ENCODE measurements at regions not wholly inside any gene's neighbourhood (a gene's known extent, or its start where the extent isn't known, plus 50 kb on each side); places are given as distances from the start of the nearest gene placed in this dataset.

GRCh38 chr3:80244390-80244789, 476.6 kb upstream of the ROBO1 start:
- ATAC-seq (no peak), DNase-seq (no peak)
- WGBS = 42% methylated on average over 6 of the region's 6 CpGs
- Histone ChIP-seq H3K4me1 (ENCODE audit: control insufficient read depth, insufficient read depth, low read length) (no peaks in the 10 kb centered on the region), H3K9me3 (ENCODE audit: control insufficient read depth, low read length) (no peaks in the 10 kb centered on the region), H3K4me3 (ENCODE audit: low read length) (no peak overlapping the region), H3K27ac (ENCODE audit: low read length) (no peak overlapping the region), H3K27me3 (ENCODE audit: control insufficient read depth, insufficient read depth) (no peaks in the 10 kb centered on the region)
- intact Hi-C loops (cut with DNase I) = no loop called here

GRCh38 chr3:80241791-80242190, 474.0 kb upstream of the ROBO1 start:
- whole genome bisulfite sequencing = 96% methylated on average over 1 of the region's 1 CpG
- H3K27me3 ChIP-seq (ENCODE audit: control insufficient read depth, insufficient read depth) = no peaks in the 10 kb centered on the region
- H3K9me3 ChIP-seq (ENCODE audit: control insufficient read depth, low read length) = no peaks in the 10 kb centered on the region
- intact Hi-C loops (cut with DNase I) = no loop called here
- DNase-seq (no peak), ATAC-seq (no peak)
- H3K27ac ChIP-seq (ENCODE audit: low read length) = no peak overlapping the region
- no peaks in the 10 kb centered on the region for H3K4me1 ChIP-seq (ENCODE audit: control insufficient read depth, insufficient read depth, low read length)
- no peak overlapping the region for H3K4me3 ChIP-seq (ENCODE audit: low read length)

- no peaks in the 10 kb centered on the region for H3K27me3 ChIP-seq (ENCODE audit: control insufficient read depth, insufficient read depth)
- 53% methylated on average over 3 of the region's 3 CpGs for WGBS
- H3K4me3 ChIP-seq (ENCODE audit: low read length) = no peak overlapping the region
- H3K4me1 ChIP-seq (ENCODE audit: control insufficient read depth, insufficient read depth, low read length) = no peaks in the 10 kb centered on the region
- DNase-seq (no peak), ATAC-seq (no peak)
- intact Hi-C loops (cut with DNase I) = no loop called here
- no peak overlapping the region for H3K27ac ChIP-seq (ENCODE audit: low read length)
- no peaks in the 10 kb centered on the region for H3K9me3 ChIP-seq (ENCODE audit: control insufficient read depth, low read length)
These were observed 471.5 kb upstream of the ROBO1 start for GRCh38 chr3:80239301-80239700.

- intact Hi-C loops (cut with DNase I) = no loop called here
- no peak for DNase-seq
- 26% methylated on average over 1 of the region's 1 CpG for WGBS
- Histone ChIP-seq H3K4me3 (ENCODE audit: low read length) (no peak overlapping the region), H3K27me3 (ENCODE audit: control insufficient read depth, insufficient read depth) (no peaks in the 10 kb centered on the region), H3K4me1 (ENCODE audit: control insufficient read depth, insufficient read depth, low read length) (no peaks in the 10 kb centered on the region), H3K27ac (ENCODE audit: low read length) (no peak overlapping the region), H3K9me3 (ENCODE audit: control insufficient read depth, low read length) (no peaks in the 10 kb centered on the region)
- no peak for ATAC-seq
These were observed 470.8 kb upstream of the ROBO1 start for GRCh38 chr3:80238606-80239005.

GRCh38 chr3:80238152-80238551, 470.4 kb upstream of the ROBO1 start:
- ATAC-seq (no peak), DNase-seq (no peak)
- intact Hi-C loops (cut with DNase I) = no loop called here
- H3K4me1 ChIP-seq (ENCODE audit: control insufficient read depth, insufficient read depth, low read length) = no peaks in the 10 kb centered on the region
- no peaks in the 10 kb centered on the region for H3K27me3 ChIP-seq (ENCODE audit: control insufficient read depth, insufficient read depth)
- H3K9me3 ChIP-seq (ENCODE audit: control insufficient read depth, low read length) = no peaks in the 10 kb centered on the region
- H3K4me3 ChIP-seq (ENCODE audit: low read length) = no peak overlapping the region
- H3K27ac ChIP-seq (ENCODE audit: low read length) = no peak overlapping the region

DNA sequence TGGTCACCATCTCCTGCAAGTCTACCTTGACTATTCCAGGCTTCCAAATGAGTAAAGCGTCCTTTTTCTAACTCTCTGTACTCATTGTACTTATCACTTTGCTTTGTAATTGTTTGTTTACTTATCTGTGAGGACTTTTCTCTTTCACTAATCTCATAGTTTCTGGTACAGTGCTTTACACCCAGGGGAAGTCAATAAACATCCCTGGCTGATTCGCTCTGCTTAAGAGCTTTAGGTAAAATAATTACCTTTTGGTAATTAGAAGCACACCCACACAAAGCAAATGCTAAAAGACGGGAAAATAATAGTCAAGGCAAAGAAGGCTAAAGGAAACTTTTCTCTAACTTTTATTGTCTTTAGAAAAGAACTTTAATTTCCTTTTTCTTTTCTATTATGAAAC, 466.9 kb upstream of the ROBO1 start:
- H3K4me3 ChIP-seq (ENCODE audit: low read length) = no peak overlapping the region
- no peaks in the 10 kb centered on the region for H3K9me3 ChIP-seq (ENCODE audit: control insufficient read depth, low read length)
- no peaks in the 10 kb centered on the region for H3K27me3 ChIP-seq (ENCODE audit: control insufficient read depth, insufficient read depth)
- DNase-seq = no peak
- ATAC-seq = no peak
- no peak overlapping the region for H3K27ac ChIP-seq (ENCODE audit: low read length)
- intact Hi-C loops (cut with DNase I) = no loop called here
- 76% methylated on average over 3 of the region's 3 CpGs for WGBS
- no peaks in the 10 kb centered on the region for H3K4me1 ChIP-seq (ENCODE audit: control insufficient read depth, insufficient read depth, low read length)

- Histone ChIP-seq H3K27ac (ENCODE audit: low read length) (no peak overlapping the region), H3K9me3 (ENCODE audit: control insufficient read depth, low read length) (no peaks in the 10 kb centered on the region), H3K4me1 (ENCODE audit: control insufficient read depth, insufficient read depth, low read length) (no peaks in the 10 kb centered on the region), H3K4me3 (ENCODE audit: low read length) (no peak overlapping the region), H3K27me3 (ENCODE audit: control insufficient read depth, insufficient read depth) (no peaks in the 10 kb centered on the region)
- WGBS = 84% methylated on average over 2 of the region's 2 CpGs
- no peak for ATAC-seq
- intact Hi-C loops (cut with DNase I) = no loop called here
- no peak for DNase-seq
These were observed 465.8 kb upstream of the ROBO1 start for GRCh38 chr3:80233576-80233975.

DNA sequence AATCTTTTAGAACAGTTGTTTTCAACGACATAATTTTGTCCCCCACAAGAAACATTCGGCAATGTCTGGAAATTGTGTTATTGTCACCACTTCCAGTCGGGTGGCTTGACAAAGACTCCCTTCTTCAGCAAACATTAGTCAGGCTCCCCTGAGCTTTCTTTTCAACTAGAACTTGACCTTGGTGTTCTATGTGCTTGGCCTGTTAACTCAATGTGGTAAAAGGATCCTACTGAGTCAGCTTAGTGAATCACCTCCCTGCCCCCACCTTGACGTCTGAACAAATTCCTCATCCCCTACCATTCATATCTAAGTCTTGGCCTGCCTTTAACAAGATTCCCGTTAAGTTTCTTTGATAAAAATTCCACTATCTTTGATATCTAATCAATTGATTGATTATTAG, 465.0 kb upstream of the ROBO1 start:
- Histone ChIP-seq H3K9me3 (ENCODE audit: control insufficient read depth, low read length) (no peaks in the 10 kb centered on the region), H3K27me3 (ENCODE audit: control insufficient read depth, insufficient read depth) (no peaks in the 10 kb centered on the region), H3K4me3 (ENCODE audit: low read length) (no peak overlapping the region), H3K4me1 (ENCODE audit: control insufficient read depth, insufficient read depth, low read length) (no peaks in the 10 kb centered on the region), H3K27ac (ENCODE audit: low read length) (no peak overlapping the region)
- ATAC-seq (peak in 1 of 2 donors; percentile 54), DNase-seq (peak in 1 of 3 donors; percentile 22)
- 44% methylated on average over 5 of the region's 5 CpGs for WGBS
- intact Hi-C loops (cut with DNase I) = no loop called here

GRCh38 chr3:80230962-80231361, 463.2 kb upstream of the ROBO1 start:
- intact Hi-C loops (cut with DNase I) = no loop called here
- 68% methylated on average over 2 of the region's 2 CpGs for WGBS
- ATAC-seq (no peak), DNase-seq (no peak)
- no peaks in the 10 kb centered on the region for H3K4me1 ChIP-seq (ENCODE audit: control insufficient read depth, insufficient read depth, low read length)
- no peaks in the 10 kb centered on the region for H3K9me3 ChIP-seq (ENCODE audit: control insufficient read depth, low read length)
- H3K27ac ChIP-seq (ENCODE audit: low read length) = no peak overlapping the region
- no peaks in the 10 kb centered on the region for H3K27me3 ChIP-seq (ENCODE audit: control insufficient read depth, insufficient read depth)
- no peak overlapping the region for H3K4me3 ChIP-seq (ENCODE audit: low read length)

DNA sequence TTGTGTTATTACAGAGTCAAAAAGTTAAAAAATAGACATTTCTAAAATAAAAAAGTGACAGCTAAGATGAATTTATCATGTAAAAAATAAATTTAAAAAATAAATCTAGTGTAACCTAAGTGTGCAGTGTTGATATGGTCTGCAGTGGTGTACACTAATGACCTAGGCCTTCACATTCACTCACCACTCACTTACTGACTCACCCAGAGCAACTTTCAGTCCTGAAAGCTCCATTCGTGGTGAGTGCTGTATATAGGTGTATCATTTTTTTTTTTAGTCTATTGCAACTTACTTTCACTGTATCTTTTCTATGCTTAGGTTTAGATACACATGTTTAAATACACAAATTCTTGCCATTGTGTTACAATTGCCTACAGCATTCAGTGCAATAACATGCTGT, 459.4 kb upstream of the ROBO1 start:
- intact Hi-C loops (cut with DNase I) = no loop called here
- Histone ChIP-seq H3K27me3 (ENCODE audit: control insufficient read depth, insufficient read depth) (no peaks in the 10 kb centered on the region), H3K27ac (ENCODE audit: low read length) (no peak overlapping the region), H3K9me3 (ENCODE audit: control insufficient read depth, low read length) (no peaks in the 10 kb centered on the region), H3K4me1 (ENCODE audit: control insufficient read depth, insufficient read depth, low read length) (no peaks in the 10 kb centered on the region), H3K4me3 (ENCODE audit: low read length) (no peak overlapping the region)
- 67% methylated on average over 1 of the region's 1 CpG for WGBS
- no peak for DNase-seq
- no peak for ATAC-seq

- Histone ChIP-seq H3K27ac (ENCODE audit: low read length) (no peak overlapping the region), H3K27me3 (ENCODE audit: control insufficient read depth, insufficient read depth) (no peaks in the 10 kb centered on the region), H3K9me3 (ENCODE audit: control insufficient read depth, low read length) (no peaks in the 10 kb centered on the region), H3K4me3 (ENCODE audit: low read length) (no peak overlapping the region), H3K4me1 (ENCODE audit: control insufficient read depth, insufficient read depth, low read length) (no peaks in the 10 kb centered on the region)
- WGBS = 70% methylated on average over 2 of the region's 2 CpGs
- ATAC-seq (no peak), DNase-seq (no peak)
- intact Hi-C loops (cut with DNase I) = no loop called here
These were observed 447.4 kb upstream of the ROBO1 start for GRCh38 chr3:80215191-80215590.

DNA sequence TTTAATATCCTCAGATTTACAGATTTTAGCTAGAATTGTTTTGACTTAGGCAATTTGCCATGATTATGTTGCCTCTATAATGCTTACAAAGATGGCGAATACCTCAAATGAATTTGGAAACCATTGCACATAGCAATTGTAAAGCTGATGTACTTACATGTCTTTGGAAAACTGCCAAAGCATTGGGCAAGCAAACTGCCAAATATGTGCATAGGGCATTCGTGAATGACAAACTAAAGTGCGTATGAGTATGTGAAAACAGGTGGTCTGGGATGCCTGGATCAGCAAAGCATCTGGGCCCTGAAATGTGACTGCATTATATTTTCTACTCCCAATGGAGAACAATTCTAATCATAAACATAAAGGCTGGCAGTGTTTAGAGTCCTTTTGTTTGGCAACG, 445.3 kb upstream of the ROBO1 start:
- ATAC-seq = no peak

More for the DNA sequence above, 445.3 kb upstream of the ROBO1 start:
- no peaks in the 10 kb centered on the region for H3K4me1 ChIP-seq (ENCODE audit: control insufficient read depth, insufficient read depth, low read length)
- H3K27ac ChIP-seq (ENCODE audit: low read length) = no peak overlapping the region
- no peak overlapping the region for H3K4me3 ChIP-seq (ENCODE audit: low read length)
- intact Hi-C loops (cut with DNase I) = no loop called here
- H3K27me3 ChIP-seq (ENCODE audit: control insufficient read depth, insufficient read depth) = no peaks in the 10 kb centered on the region
- H3K9me3 ChIP-seq (ENCODE audit: control insufficient read depth, low read length) = no peaks in the 10 kb centered on the region
- WGBS = 61% methylated on average over 4 of the region's 4 CpGs
- DNase-seq = no peak

Data from right cardiac atrium (tissue), 5 donors.